ENCODE measurements at regions not wholly inside any gene's neighbourhood (a gene's known extent, or its start where the extent isn't known, plus 50 kb on each side); places are given as distances from the start of the nearest gene placed in this dataset.

GRCh38 chr3:162610261-162610660 lies 1113.7 kb downstream of the OTOL1 start:
- ATAC-seq (no peak), DNase-seq (ENCODE audit: low read depth, low spot score) (no peak)
- intact Hi-C loops (cut with micrococcal nuclease): no loop called here
- ChIA-PET CTCF (no interaction called here), POLR2A (no interaction called here), RAD21 (ENCODE audit: low non-redundant PET in 1 of 2, low total read pairs in 2 of 2, uncharacterized antibody in 2 of 2, unreplicated experiment in 2 of 2) (no interaction called here)
- H3K27me3 ChIP-seq (ENCODE audit: insufficient read depth, low read length): no peaks in the 10 kb centered on the region
- no peaks in the 10 kb centered on the region for H4K20me1 ChIP-seq (ENCODE audit: insufficient read depth)
- no TSS peak for BruUV-seq (replicated peaks)
- H3K4me2 ChIP-seq (ENCODE audit: low read length): no peak overlapping the region
- no peaks in the 10 kb centered on the region for H3K79me2 ChIP-seq (ENCODE audit: insufficient read depth, low read length)
- no peaks in the 10 kb centered on the region for H3K9me3 ChIP-seq (ENCODE audit: control insufficient read depth in 1 of 2, insufficient read depth in 1 of 2, low read depth in 1 of 2, low read length in 2 of 2)
- no peaks in the 10 kb centered on the region for H3K4me1 ChIP-seq (ENCODE audit: control insufficient read depth in 1 of 2, insufficient read depth in 2 of 2, low read length in 2 of 2)
- no peak overlapping the region for H3K4me3 ChIP-seq (replicated peaks in 1 of 2; ENCODE audit: low read depth in 1 of 2, low read length in 2 of 2)
- H2AFZ ChIP-seq (ENCODE audit: low read depth, low read length, poor library complexity, severe bottlenecking): no peak overlapping the region
- H3K9me2 ChIP-seq (ENCODE audit: insufficient read depth): no peaks in the 10 kb centered on the region
- H3K9ac ChIP-seq (ENCODE audit: low read length): no peak overlapping the region
- no peak overlapping the region for H3K27ac ChIP-seq (ENCODE audit: low read depth, low read length)
- no peaks in the 10 kb centered on the region for H3K36me3 ChIP-seq (ENCODE audit: control insufficient read depth in 1 of 2, insufficient read depth in 2 of 2, low read length in 2 of 2)
- no peak for TF ChIP-seq POLR2A (IDR thresholded peaks at IDR 0.05; ENCODE audit: borderline replicate concordance, extremely low read depth, insufficient read depth, insufficient read length)
- no peak for TF ChIP-seq EZH2 (IDR thresholded peaks at IDR 0.05)
- no peak for TF ChIP-seq MAX (IDR thresholded peaks at IDR 0.05)
- no peak for TF ChIP-seq SIN3A (IDR thresholded peaks at IDR 0.05; ENCODE audit: low read depth)
- TF ChIP-seq RAD21 (IDR thresholded peaks at IDR 0.05; ENCODE audit: low read depth): no peak
- TF ChIP-seq ZFX (IDR thresholded peaks at IDR 0.05): no peak
- no peak for TF ChIP-seq ZNF274 (IDR thresholded peaks at IDR 0.05; ENCODE audit: low read depth, low read length)
- no peak for TF ChIP-seq EGR1 (IDR thresholded peaks at IDR 0.05; ENCODE audit: low read depth)
- TF ChIP-seq TCF7L2 (IDR thresholded peaks at IDR 0.05; ENCODE audit: borderline replicate concordance, extremely low read depth, insufficient read depth, insufficient read length): no peak
- TF ChIP-seq ZBTB33 (IDR thresholded peaks at IDR 0.05; ENCODE audit: extremely low read depth, insufficient replicate concordance, low read length): no peak
- no peak for TF ChIP-seq SRF (IDR thresholded peaks at IDR 0.05; ENCODE audit: low read depth)

All from HCT116 (cell line).